HAP-1 (cell line): ENCODE measurements at regions not wholly inside any gene's neighbourhood (a gene's known extent, or its start where the extent isn't known, plus 50 kb on each side); places are given as distances from the start of the nearest gene placed in this dataset.
"Not testable (repeated sequence)": the region's sequence is repeated elsewhere in the genome, so short reads cannot be mapped to it uniquely, and the experiment has no call there.

Experiments used
- DNase-seq, 2 experiments: peaks; one replicate each; pipeline ENCODE4 v3.0.0-alpha.2; 2016 to 2020; ENCODE audit warnings: low spot score in 2 of 2
- H3K27me3 ChIP-seq: fragments of 250-450 bp; sonication (Bioruptor Pico); 2 replicates; pipeline ENCODE4 v1.5.1; 2020; ENCODE audit warnings: low read depth, mild to moderate bottlenecking, moderate library complexity
- H3K36me3 ChIP-seq: fragments of 250-450 bp; sonication (Bioruptor Pico); replicated peaks from 2 replicates; pipeline ENCODE4 v1.5.1; 2020; ENCODE audit warnings: mild to moderate bottlenecking
- H3K4me1 ChIP-seq: fragments of 250-450 bp; sonication (Bioruptor Pico); 2 replicates; pipeline ENCODE4 v1.5.1; 2020; ENCODE audit warnings: mild to moderate bottlenecking
- H3K4me3 ChIP-seq: fragments of 250-450 bp; sonication (Bioruptor Pico); 2 replicates; pipeline ENCODE4 v1.5.1; 2020; ENCODE audit warnings: mild to moderate bottlenecking, moderate library complexity
- H3K9me3 ChIP-seq: fragments of 250-450 bp; sonication (Bioruptor Pico); 2 replicates; pipeline ENCODE4 v1.5.1; 2020; ENCODE audit warnings: mild to moderate bottlenecking, moderate library complexity
- in situ Hi-C: fragments of 300-500 bp; cut with MboI; formaldehyde crosslinking; loops from 3 replicates; pipeline ENCODE4 v1.14.3; 2020; ENCODE audit warnings: low sequenced_read_pairs, inconsistent platforms, mixed read lengths

GRCh38 chr7:25047571-25048443 is 67.8 kb upstream of the OSBPL3 start:
- H3K36me3 ChIP-seq, in situ Hi-C loops, H3K4me3 ChIP-seq, DNase-seq, H3K27me3 ChIP-seq, H3K4me1 ChIP-seq, H3K9me3 ChIP-seq: not testable (repeated sequence)

GRCh38 chr7:25037325-25037724 is 57.3 kb upstream of the OSBPL3 start:
- no peaks in the 10 kb centered on the region; the same call in 1 of the 2 replicates for H3K27me3 ChIP-seq
- in situ Hi-C loops = no loop called here

GRCh38 chr7:25035274-25035673 is 55.3 kb upstream of the OSBPL3 start:
- no peak for DNase-seq
- Histone ChIP-seq H3K9me3 (no peaks in the 10 kb centered on the region), H3K27me3 (no peaks in the 10 kb centered on the region; the same call in 1 of the 2 replicates), H3K4me1 (no peaks in the 10 kb centered on the region), H3K36me3 (no peaks in the 10 kb centered on the region), H3K4me3 (no peak overlapping the region)
- in situ Hi-C loops = no loop called here

More at GRCh38 chr7:25037325-25037724, 57.3 kb upstream of the OSBPL3 start:
- H3K36me3 ChIP-seq = no peaks in the 10 kb centered on the region
- H3K4me1 ChIP-seq = no peaks in the 10 kb centered on the region
- no peak overlapping the region for H3K4me3 ChIP-seq
- DNase-seq = no peak
- no peaks in the 10 kb centered on the region for H3K9me3 ChIP-seq

- no peak overlapping the region for H3K4me3 ChIP-seq
- in situ Hi-C loops = no loop called here
- no peaks in the 10 kb centered on the region for H3K4me1 ChIP-seq
- no peaks in the 10 kb centered on the region; the same call in 1 of the 2 replicates for H3K27me3 ChIP-seq
- H3K36me3 ChIP-seq = no peaks in the 10 kb centered on the region
- DNase-seq = no peak
- H3K9me3 ChIP-seq = no peaks in the 10 kb centered on the region
These were observed 54.2 kb upstream of the OSBPL3 start for GRCh38 chr7:25034136-25034535.

- H3K4me3 ChIP-seq = no peak overlapping the region
- H3K27me3 ChIP-seq = no peaks in the 10 kb centered on the region; the same call in 1 of the 2 replicates
- H3K9me3 ChIP-seq = no peaks in the 10 kb centered on the region
- in situ Hi-C loops = no loop called here
- H3K4me1 ChIP-seq = no peaks in the 10 kb centered on the region
- no peaks in the 10 kb centered on the region for H3K36me3 ChIP-seq
- no peak for DNase-seq
These were observed 53.1 kb upstream of the OSBPL3 start for GRCh38 chr7:25032774-25033743.

- no peak for DNase-seq
- Histone ChIP-seq H3K4me1 (no peaks in the 10 kb centered on the region), H3K36me3 (no peaks in the 10 kb centered on the region), H3K9me3 (no peaks in the 10 kb centered on the region), H3K4me3 (no peak overlapping the region), H3K27me3 (no peaks in the 10 kb centered on the region; the same call in 1 of the 2 replicates)
- in situ Hi-C loops = no loop called here
These were observed 51.5 kb upstream of the OSBPL3 start for GRCh38 chr7:25031432-25031831.

- in situ Hi-C loops = no loop called here
- H3K36me3 ChIP-seq = no peaks in the 10 kb centered on the region
- no peaks in the 10 kb centered on the region for H3K4me1 ChIP-seq
- H3K4me3 ChIP-seq = no peak overlapping the region
- no peaks in the 10 kb centered on the region for H3K9me3 ChIP-seq
- DNase-seq = no peak
- H3K27me3 ChIP-seq = no peaks in the 10 kb centered on the region; the same call in 1 of the 2 replicates
These were observed 51.0 kb upstream of the OSBPL3 start for GRCh38 chr7:25031007-25031406.
